T47D (cell line): ENCODE measurements at regions not wholly inside any gene's neighbourhood (a gene's known extent, or its start where the extent isn't known, plus 50 kb on each side); places are given as distances from the start of the nearest gene placed in this dataset.
"Not testable (repeated sequence)": the region's sequence is repeated elsewhere in the genome, so short reads cannot be mapped to it uniquely, and the experiment has no call there.

Experiments used
- DNase-seq, 2 experiments: peaks; one replicate each; pipeline versions ENCODE4 v3.0.0 to v3.0.0-alpha.2; 2011 to 2012; ENCODE audit warnings: low read depth in 1 of 2, low spot score in 1 of 2
- JUND ChIP-seq: IDR thresholded peaks from 2 replicates; pipeline ENCODE4 v1.6.1; 2012; ENCODE audit warnings: low read depth
- in situ Hi-C: cut with HindIII; loops from 2 replicates; pipeline ENCODE4 v1.10.0; 2016; ENCODE audit warnings: low sequenced_read_pairs, low pct_unique_long_range_greater_than_20kb

- peak in 1 of 2 experiments; percentile 6 for DNase-seq
- TF ChIP-seq JUND = no peak
- in situ Hi-C loops = no loop called here
These were observed 2738.9 kb upstream of the PCDH20 start for GRCh38 chr13:64154514-64154913.

- no peak for TF ChIP-seq JUND
- in situ Hi-C loops = no loop called here
- no peak for DNase-seq
These were observed 2715.0 kb upstream of the PCDH20 start for GRCh38 chr13:64130600-64130999.

GRCh38 chr13:64130171-64130570, 2714.5 kb upstream of the PCDH20 start:
- no peak for TF ChIP-seq JUND
- in situ Hi-C loops = no loop called here
- no peak for DNase-seq

GRCh38 chr13:64127856-64128255, 2712.2 kb upstream of the PCDH20 start:
- DNase-seq = no peak
- TF ChIP-seq JUND = no peak
- in situ Hi-C loops = no loop called here

GRCh38 chr13:64127192-64127591, 2711.5 kb upstream of the PCDH20 start:
- no peak for DNase-seq
- TF ChIP-seq JUND = no peak
- in situ Hi-C loops = no loop called here

- in situ Hi-C loops, DNase-seq: not testable (repeated sequence)
These were observed 2705.5 kb upstream of the PCDH20 start for GRCh38 chr13:64121023-64121709.

GRCh38 chr13:64099994-64100393, 2684.3 kb upstream of the PCDH20 start:
- no peak for TF ChIP-seq JUND
- in situ Hi-C loops = no loop called here
- no peak for DNase-seq

- TF ChIP-seq JUND = no peak
- no peak for DNase-seq
- in situ Hi-C loops = no loop called here
These were observed 2674.7 kb upstream of the PCDH20 start for GRCh38 chr13:64090311-64090710.

- TF ChIP-seq JUND = no peak
- no peak for DNase-seq
- in situ Hi-C loops = no loop called here
These were observed 2672.8 kb upstream of the PCDH20 start for GRCh38 chr13:64088491-64088890.

GRCh38 chr13:64087624-64088023, 2672.0 kb upstream of the PCDH20 start:
- in situ Hi-C loops = no loop called here
- DNase-seq = no peak

GRCh38 chr13:64083811-64084210, 2668.2 kb upstream of the PCDH20 start:
- in situ Hi-C loops = no loop called here
- no peak for TF ChIP-seq JUND
- no peak for DNase-seq

More at GRCh38 chr13:64087624-64088023, 2672.0 kb upstream of the PCDH20 start:
- no peak for TF ChIP-seq JUND

GRCh38 chr13:64083396-64083795, 2667.7 kb upstream of the PCDH20 start:
- no peak for DNase-seq
- TF ChIP-seq JUND = no peak
- in situ Hi-C loops = no loop called here

- in situ Hi-C loops = no loop called here
- no peak for TF ChIP-seq JUND
- DNase-seq = no peak
These were observed 2662.9 kb upstream of the PCDH20 start for GRCh38 chr13:64078480-64078936.

- in situ Hi-C loops = no loop called here
- peak; percentile 48 to 94 for DNase-seq
- no peak for TF ChIP-seq JUND
These were observed 2662.4 kb upstream of the PCDH20 start for GRCh38 chr13:64078025-64078424.

GRCh38 chr13:64077132-64077835, 2661.6 kb upstream of the PCDH20 start:
- DNase-seq = peak in 1 of 2 experiments; percentile 5
- in situ Hi-C loops = not testable (repeated sequence)
